HG03095 (cell line): ENCODE measurements at regions not wholly inside any gene's neighbourhood (a gene's known extent, or its start where the extent isn't known, plus 50 kb on each side); places are given as distances from the start of the nearest gene placed in this dataset.

Experiments used
- ATAC-seq: cut with Tn5 transposase; IDR thresholded peaks from one replicate; pipeline ENCODE4 v1.9.1; 2021; ENCODE audit warnings: moderate library complexity; ENCODE audit not compliant: unreplicated experiment

DNA sequence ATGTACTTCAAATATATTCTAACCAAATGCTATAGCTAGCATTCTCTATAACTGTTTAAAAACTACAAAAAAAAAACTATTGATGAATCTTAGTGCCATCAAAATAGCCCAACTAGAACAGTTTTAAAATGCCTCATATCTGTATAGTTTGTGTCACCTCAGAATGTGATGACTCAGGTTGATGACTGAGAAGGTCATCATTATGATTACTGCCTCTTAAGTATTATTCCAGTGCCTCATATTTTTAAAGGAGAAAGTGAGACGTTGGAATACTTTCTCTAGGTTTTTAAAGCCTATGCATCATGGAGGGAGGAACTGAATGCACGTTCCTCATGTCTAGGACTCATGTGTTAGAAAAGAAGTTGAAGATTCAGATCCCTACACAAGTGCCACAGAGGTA lies 88.2 kb downstream of the TMA16 start:
- ATAC-seq: no peak

DNA sequence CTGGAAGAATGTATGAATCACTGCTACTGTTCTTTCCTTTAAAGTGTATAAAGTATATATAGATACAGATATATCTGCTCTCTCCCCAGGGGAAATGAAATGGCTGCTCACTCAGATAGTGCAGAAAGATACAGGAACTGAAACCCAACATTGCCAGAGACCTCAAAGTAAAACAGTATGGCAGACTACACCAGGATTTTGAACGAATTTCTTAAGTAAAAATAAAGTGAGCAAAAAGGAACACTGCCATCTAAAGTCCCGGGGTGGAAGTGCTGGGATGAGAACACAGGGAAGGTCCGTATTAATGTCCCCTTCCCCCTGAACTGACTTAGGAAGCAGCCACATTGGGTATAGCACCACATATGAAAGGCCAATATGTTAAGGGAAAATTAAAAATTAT lies 93.4 kb downstream of the TMA16 start:
- ATAC-seq: peak; percentile 57

DNA sequence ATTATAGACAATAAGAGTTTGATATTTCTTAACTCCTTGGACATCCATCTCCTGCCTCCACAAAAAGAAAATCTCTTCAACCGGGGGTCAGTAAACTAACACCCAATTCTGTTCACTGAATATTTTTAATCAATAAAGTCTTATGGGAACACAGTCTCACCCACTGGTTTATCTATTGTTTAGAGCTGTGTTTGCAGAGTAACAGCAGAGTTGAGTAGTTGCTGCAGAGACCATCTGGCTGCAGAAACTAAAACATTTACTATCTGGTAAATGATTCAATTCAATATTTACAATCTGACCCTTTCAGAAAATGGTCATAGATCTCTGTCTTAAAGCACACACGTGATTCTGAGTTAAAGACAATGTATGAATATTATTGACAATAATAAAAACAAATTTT lies 94.0 kb downstream of the TMA16 start:
- ATAC-seq: no peak

DNA sequence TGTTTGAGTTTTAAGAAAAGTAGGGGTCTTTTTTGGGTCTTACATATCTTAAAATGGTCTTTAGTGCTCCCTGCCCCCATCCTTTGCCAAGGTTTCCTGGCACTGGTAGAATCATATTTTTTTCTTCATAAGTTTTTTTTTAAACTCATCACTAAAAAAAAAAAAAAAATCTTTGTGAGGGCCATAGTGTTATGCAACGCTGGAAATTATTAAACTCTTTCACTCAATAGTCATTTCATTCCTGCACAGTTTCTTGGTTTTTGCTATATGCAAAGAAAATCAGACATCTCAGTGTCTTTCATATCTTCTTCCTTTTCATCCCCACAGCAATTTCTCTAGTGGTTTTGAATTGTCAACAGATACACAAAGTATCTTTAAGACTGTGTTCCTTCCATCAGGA lies 95.6 kb downstream of the TMA16 start:
- peak; percentile 41 for ATAC-seq

DNA sequence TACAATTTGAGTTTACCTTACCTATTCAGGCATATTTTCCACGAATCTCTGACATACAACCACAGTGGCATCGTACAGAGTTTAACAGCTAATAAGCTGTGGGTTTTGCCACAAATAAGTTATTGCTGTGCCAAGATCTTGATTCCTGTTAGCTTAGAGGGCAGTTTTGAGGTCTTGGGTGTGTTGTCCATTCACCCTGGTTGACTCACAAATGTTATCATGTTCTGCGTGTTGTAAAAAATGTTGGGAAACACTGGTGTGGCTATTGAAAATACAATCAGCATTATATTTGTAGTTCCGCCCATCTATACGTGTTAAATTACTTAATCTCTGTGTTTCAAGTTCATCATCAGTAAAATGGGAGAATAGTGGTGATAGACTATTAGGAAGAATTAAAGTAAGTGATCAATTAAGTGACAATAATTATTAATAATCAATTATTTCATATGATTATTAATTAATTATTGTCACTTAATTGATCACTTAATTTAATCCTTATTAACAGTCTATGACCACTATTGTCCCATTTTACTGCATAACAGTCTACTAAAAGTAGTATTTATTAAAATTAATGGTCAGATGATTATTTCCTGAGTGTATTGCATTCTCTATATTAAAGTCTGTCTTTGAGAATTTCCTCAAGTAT lies 96.3 kb downstream of the TMA16 start:
- no peak for ATAC-seq

DNA sequence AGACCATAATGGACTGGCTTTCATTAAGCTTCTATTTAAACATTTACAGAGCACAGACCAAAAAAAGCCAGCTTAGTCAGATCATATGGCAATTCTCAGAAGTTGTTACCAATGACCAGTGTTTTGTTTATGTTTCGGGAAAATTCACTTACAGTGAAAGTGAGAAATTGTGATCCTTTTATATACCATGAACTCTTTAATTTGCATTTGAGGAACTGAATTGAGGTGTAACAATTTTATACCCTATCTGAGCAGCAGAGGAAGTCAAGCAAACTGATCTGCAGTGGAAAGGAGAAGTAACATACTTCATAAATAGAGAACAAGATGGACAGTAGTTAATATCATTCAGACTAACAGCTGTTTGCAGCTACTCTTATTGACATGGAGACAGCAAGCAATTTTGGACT lies 97.1 kb downstream of the TMA16 start:
- ATAC-seq: peak; percentile 82

DNA sequence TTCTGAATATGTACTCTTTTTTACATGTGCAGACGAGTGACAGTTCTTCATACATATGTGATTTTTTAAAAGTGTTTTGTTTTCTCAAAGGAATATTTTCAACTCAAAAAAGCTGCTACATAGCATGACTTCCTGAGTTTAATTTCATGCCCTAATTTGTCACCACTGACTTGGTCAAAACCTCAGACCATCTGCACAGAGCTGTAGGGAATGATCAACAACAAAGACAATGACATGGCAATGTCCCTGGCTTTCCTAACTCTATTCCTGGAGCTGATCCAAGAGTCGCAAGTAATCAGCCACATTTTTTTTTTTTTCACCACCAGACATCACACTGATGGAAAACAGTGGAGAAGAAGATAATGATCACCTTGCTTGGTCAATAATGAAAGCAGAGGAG lies 97.7 kb downstream of the TMA16 start:
- ATAC-seq: no peak

DNA sequence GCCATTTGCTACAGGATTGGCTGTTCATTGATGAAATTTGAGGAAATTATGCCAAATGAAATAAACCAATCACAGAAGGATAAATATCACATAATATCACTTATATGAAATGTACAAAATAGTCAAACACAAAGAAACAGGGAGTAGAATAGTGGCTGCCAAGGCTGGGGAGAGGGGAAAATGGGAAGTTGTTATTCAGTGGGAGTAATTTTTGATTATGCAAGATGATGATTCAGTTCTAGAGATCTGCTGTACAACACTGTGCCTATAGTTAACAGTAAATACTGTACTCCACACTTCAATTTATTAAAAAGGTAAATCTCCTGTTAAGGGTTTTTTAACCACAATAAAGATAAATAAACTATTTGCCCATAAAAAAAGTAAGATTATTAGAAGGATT lies 101.1 kb downstream of the TMA16 start:
- ATAC-seq: no peak

DNA sequence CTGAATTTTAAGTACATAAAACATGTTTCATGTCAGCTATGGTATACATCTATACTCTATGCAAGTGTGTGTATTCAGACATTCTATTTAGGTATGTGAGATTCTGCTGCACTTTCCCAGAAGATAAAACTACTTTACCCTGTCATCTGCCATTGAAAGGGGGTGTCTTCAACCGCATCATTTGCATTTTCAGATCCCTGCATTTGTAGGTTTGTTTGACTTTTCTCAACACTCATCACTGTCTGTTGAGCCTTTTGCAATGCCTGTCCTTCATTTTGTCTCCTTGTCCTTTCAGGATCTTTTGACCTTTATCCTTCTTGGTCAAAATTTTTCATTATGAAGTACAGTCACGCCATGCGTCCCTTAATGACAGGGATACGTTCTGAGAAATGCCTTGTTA lies 103.5 kb downstream of the TMA16 start:
- no peak for ATAC-seq

DNA sequence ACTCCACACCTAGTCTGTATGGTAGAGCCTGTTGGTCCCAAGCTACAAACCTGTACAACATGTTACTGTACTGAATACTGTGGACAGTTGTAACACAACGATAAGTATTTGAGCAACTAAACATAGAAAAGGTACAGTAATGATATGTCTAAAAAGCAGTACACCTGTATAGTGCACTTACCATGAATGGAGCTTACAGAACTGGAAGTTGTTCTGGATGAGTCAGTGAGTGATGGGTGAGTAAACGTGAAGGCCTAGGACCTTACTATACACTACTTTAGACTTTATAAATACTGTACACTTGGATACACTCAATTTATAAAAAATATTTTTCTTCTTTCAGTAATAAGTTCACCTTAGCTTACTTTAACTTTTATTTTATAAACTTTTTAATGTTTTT lies 104.0 kb downstream of the TMA16 start:
- ATAC-seq: no peak

DNA sequence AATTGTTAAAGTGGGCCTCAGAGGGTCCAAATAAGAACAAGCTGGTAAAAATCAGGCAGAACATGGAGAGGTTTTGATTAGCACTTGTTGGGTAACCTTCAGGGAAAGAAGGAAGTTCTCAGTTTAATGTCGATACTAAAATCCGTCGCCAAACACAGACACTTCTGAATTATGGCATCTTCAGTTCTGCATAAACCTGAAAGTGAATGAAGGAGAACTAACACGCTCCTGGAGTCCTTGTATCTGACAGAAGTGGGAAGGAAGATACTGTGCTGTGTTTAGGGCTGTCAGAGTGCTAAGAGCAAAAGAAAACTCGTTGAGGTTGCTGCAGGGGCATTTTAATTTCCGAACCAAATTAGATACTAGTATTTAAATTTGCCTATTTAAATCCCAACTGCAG lies 106.2 kb downstream of the TMA16 start:
- peak; percentile 42 for ATAC-seq

DNA sequence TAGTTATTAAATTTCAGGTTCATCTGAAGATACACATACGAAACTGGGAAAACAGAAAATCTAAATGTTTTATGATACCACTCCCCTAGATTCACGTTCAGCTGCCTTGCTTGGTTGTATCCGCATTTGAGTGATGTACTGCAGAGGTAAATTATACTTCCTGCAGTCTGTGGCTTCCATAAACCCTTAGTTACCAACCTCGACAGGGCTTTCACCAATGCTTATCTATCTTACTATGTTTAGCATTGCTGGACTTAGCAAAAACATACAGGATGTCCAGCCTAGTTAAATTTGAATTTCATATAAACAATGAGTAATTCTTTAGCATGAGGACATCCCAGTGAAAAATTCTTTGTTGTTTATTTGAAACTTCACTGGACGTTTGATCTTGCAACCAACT lies 108.8 kb downstream of the TMA16 start:
- no peak for ATAC-seq

DNA sequence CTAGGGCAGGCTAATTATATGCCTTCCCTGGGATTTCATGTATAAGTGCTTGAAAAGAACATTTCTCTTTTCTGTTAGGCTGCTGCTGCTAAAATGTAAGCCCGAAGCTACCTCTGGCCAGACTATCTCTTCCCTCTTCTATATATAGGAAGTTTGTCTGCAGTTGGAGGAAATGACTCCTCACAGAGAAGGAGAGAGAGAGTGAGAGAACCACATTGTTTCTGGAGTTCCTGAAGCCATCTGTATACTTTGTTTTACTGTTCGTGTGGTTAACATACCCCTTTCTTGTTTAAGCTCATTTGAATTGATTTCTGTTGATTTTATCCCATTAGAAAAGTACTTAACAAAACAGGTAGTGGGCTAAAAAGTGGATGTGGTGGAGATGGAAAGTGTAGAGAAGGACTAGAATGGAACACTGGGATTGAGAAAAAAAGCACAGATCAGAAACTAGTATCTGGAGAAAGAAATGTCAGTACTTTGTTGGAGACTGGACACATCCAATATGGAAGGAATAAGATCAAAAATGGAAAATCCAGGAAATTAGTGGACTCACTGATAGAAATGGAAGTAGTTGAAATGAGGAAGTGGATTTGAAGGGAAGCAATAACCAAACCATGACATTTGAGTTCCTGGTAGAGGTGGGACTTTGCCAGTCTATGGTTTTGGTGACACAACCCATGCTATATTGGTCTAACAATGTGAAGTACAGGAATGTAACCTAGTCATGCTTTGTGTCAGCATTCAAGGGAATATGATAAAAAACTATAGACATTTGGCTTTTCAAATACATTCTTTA lies 112.6 kb downstream of the TMA16 start:
- peak; percentile 33 for ATAC-seq

DNA sequence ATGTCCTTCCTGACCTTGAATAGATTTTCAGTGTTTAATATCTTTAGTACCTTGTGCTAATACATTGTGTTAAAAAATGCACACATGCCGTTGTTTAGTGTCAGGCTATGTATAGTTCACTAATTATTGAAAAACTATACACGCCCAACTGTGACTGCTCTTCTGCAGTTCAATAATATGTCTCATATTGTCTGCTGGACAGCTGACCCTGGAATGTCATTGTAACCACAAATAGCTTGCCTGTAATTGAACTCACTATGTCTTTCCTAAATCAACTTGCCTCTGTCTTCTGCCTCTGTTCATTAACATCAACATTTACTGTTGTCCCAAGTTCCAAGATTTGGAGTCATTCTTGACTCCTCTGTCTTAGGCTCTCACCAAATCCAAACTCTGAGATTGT lies 114.5 kb downstream of the TMA16 start:
- ATAC-seq: no peak

DNA sequence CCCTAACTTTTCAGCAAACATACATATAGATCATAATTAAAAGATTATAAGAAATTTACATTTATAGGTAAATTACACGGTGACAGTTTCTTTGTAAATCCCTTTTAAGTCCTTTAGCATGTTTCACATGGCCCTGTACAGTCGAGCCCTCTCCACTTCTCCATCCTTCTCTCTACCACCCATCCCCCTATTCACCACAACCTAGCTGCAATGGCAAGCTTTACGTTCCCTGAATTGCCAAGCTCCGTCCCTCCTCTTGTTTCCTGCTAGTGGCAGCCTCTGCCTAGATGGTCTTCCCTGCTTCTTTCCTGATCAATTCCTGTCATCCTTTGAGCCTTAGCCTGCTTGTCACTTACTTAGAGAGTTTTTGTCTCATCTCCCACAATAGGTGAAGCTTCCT lies 116.2 kb downstream of the TMA16 start:
- ATAC-seq: no peak

DNA sequence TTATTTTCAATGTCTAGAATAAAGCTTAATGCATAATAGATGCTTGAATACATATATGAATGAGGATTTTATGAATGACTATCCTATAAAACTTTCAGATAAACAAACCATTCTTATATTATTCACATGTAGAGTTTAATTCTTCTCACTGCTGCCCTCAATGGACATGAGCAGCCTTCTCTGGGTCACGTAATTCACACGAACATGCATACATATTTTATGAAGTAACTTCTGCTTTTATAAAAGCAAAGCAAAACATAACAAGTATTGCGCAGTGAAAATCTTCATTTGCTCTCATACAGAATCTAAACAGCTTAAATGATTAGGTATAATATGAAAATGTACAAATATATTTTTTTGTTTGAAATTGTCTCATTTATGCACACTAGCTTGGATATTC lies 116.7 kb downstream of the TMA16 start:
- ATAC-seq: no peak

DNA sequence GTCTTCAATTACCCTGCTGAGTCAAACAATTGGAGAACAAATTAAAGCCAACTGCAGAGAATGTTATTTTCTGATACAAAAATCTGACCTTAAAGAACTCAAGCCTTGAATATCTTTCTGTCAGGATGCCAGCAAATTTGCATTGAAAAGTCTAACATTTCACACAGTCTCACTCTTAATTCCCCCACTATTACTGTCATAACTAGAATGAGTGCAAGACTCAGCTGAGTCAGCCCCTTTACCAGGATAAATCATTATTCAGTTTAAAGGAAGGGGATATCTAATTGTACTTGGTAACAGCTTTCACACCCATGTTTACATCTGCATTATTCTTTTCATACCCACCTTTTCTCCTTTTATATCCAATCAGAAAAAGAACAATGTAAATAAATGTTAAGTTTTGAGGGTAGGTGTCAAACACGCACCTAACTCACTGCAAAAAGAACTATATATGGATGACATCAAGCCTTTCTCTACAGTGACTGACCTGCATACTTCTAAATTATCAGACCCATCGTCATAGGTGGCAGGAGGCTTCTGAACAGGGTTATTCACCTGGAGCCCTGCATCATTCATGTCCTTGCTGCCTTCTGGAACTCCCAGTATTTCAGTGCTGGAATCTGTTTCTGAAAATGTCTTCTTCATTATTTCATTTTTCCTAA lies 117.4 kb downstream of the TMA16 start:
- ATAC-seq: peak; percentile 61

DNA sequence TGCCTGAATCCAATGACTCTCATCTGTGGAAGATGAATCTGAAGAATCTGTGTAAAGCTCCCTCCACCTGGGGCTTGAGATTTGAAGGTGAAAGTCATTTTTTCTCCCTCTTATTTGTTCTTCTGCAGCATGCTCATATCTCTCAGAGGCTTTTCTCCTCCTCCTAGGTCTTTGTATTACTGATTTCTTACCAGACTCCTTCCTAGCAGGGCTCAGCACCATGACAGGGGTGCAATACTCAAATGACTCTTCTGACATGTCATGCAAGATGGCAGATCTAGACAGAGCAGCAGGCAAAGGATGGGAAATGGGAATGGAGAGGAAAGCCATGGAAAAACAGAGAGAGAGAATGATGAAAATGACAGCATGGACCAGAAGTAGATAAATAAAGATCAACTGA lies 118.3 kb downstream of the TMA16 start:
- ATAC-seq: no peak

DNA sequence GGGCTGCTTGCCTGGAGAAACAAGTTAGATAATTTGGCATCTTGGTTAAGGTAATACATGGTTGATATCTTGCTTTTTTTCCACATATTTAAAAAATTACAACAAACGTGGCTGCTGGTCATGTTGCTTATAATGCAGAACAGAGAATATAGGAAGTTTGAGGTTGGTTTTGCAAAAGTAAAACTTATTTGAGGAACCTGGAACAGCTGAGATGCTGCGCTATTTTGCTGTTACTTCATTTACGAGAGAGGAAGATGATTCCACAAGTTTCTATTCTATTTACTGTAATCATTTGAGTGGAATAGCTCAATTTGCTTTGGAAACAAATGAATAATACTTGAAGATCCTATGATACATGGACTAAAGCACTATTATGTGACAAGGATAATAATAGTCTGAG lies 118.9 kb downstream of the TMA16 start:
- no peak for ATAC-seq

DNA sequence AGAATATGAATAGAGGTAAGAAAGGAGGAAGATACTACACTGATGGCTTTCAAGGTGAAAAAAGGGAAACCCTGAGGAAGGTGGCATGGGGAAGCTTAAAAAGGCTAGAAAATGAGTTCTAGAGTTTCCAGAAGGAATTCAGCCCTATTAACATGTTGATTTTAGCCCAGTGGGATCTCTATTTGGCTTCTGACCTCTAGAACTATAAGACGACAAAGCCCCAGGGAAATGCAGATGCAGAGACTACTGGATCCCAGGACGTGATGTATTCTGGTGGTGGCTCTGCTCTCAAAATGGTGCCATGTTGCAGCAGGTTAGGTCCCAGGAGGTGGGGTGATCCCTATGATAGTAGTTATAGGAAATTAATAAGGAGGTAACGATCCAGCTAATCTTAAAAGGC lies 120.4 kb downstream of the TMA16 start:
- ATAC-seq: no peak

DNA sequence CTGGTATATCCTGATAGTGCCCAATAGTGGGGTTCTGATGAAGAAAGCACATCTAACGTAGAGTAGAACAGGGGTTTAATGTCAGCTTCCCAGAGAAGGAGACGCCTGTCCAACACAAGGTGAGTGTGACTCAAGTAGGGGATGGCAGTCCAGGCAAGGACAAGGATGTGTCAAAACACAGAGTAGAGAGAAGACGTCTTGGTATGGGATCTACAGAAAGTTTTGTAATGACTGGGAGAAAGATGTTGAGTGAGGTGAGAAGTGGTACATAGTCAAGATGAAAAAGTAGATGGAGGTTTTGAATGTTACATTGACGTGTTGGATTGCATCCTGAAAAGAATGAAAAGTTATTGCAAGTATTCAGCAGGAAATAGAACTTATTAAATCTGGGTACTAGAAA lies 124.4 kb downstream of the TMA16 start:
- no peak for ATAC-seq

DNA sequence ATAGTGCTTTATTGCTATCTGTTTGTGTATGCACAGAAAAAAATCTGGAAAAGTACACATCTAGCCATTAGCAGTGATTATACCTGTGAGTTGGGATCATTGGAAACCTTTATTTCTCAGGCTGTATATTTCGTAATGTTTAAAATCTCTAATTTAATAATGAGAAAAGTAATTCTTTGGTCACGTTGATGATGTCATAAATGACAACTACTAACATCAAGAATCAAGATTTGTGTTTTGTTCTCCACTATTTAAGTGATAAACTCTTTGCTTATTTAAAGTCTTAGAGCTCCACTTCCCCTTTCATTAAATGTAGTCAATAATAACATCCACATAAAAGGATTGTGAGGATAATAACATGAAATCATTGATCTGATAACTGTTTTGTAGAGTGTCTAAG lies 126.2 kb downstream of the TMA16 start:
- no peak for ATAC-seq
